GM21526 (cell line): ENCODE measurements at regions not wholly inside any gene's neighbourhood (a gene's known extent, or its start where the extent isn't known, plus 50 kb on each side); places are given as distances from the start of the nearest gene placed in this dataset.

Experiments used
- ATAC-seq: cut with Tn5 transposase; IDR thresholded peaks from one replicate; pipeline ENCODE4 v1.9.1; 2021; ENCODE audit warnings: moderate library complexity; ENCODE audit not compliant: unreplicated experiment, low FRiP score

DNA sequence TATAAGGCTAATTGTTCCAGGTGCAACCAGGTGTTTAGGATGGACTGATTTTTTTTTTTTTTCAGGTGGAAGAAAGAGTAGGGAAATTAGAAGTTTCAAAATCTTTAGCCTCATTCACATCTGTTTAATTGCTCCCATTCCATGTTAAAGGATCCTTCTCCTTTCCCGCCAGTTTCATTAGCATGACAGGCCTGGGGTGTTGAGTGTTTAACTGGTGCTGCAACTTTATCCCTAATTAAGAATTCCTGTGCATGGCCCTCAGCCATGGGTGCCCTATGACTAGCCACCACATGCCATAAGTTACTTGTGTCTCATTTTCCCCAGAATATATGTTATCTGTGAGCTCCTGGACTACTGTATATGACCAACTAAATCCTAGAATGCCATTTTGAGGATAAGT is 501.4 kb downstream of the NSUN3 start:
- ATAC-seq: no peak

DNA sequence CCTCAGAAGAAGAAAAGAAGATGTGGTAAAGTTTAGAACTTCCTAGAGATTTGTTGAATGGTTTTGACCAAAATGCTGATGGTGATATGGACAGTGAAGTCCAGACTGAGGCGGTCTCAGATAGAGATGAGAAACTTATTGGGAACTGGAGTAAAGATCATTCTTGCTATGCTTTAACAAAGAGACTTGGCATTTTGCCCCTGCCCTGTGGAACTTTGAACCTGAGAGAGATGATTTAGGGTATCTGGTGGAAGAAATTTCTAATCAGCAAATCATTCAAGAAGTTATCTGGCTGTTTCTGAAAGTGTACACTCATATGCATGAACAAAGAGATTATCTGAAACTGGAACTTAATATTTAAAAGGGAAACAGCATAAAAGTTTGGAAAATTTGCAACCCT is 505.2 kb downstream of the NSUN3 start:
- ATAC-seq: no peak

- ATAC-seq: no peak
Measured at GRCh38 chr3:94573337-94573736, 510.5 kb downstream of the NSUN3 start.

DNA sequence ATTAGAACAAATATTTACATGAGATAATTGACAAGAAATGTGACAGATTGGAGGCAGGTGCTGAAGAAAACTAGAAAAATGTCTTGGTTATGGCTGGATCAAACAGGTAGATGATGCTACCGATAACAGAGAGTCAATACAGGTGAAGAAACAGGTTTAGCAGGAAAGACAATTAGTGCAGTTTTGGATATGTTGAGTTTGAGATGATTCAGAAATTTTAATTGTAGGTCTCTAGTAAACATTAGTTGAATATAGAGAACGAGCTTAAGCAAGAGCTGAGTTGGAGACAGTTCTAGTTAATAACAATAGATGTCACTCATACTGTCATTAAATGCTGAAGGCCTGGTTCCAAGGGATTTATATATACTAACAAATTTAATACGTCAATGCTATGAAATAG is 524.4 kb downstream of the NSUN3 start:
- ATAC-seq: no peak

DNA sequence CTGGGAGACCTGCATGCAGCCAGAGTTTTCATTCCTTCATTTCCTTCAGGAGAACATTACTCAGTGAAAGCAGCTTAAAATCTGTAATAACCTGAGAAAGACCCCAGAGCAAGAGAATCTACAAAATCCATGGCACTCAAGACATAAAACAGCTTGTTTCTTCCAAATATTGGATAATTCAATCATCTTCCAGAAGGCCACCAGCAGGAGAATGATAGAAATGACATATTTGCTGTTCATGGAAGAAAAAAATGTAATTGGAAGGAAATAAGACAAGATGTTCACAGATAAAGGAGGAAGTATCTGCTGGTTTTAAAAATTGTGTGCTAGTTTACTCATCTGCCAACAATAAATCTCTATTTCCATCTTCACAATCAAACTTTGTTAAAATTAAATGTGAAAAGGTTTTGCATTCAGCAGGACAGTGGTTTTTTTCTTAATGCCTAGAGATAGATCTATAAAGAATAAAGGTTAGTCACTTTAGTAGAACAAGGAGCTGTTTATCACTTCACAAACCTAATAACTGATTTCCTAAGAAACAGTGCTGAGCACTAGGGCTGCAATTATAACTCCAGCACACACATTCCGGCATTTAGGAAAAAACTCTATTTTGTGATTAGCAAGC is 530.8 kb downstream of the NSUN3 start:
- ATAC-seq: no peak

DNA sequence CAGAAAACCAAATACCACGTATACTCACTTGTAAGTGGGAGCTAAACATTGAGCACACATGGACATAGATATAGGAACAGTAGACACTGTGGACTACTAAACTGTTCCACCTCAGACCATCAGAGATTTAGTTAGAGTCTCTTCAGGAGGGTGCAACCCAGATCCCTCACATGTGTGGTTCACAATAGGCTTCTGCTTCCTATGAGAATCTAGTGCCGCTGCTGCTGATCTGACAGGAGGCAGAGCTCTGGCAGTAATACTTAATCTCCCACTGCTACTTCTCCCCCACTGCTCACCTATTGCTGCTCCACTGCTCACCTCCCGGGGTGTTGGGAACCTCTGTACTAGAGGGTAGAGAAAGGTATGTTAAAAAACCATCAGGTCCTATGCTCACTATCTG is 533.3 kb downstream of the NSUN3 start:
- no peak for ATAC-seq

DNA sequence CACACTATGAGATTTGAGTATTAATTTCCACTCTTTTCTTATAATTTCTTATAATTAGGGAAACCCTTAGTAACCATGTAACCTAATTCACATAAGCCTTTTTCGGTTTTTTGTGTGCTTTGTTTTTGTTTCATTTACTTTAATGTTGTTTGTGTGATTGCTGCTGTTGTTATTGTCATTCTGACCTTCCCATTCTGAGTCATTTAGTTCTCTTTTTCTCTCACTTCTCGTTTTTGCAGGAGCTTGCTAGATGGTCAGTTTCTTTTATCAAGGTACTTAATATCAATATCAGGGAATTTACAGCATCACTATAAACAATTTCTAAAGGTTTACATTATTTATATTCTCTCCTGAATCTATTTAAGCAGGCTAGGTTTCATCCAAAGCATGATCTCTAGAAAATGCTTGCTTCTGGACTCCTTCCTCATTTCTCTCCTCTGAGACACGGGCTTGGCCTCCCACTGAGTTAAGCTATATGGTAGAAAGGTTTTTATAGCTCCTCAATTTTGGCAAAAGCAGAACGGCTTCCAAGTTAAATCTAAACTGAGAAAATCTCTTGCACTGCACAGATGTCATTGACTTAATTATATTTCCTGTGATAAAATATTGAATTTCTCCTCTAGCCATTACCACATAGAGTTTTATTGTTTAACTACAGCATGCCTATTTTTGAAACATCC is 534.2 kb downstream of the NSUN3 start:
- ATAC-seq: no peak

GRCh38 chr3:94607778-94608177 is 544.9 kb downstream of the NSUN3 start:
- no peak for ATAC-seq

- no peak for ATAC-seq
Measured at GRCh38 chr3:94609908-94610307, 547.0 kb downstream of the NSUN3 start.

GRCh38 chr3:94611596-94611995 is 548.7 kb downstream of the NSUN3 start:
- no peak for ATAC-seq

- ATAC-seq: no peak
Measured at GRCh38 chr3:94612631-94613030, 549.8 kb downstream of the NSUN3 start.

DNA sequence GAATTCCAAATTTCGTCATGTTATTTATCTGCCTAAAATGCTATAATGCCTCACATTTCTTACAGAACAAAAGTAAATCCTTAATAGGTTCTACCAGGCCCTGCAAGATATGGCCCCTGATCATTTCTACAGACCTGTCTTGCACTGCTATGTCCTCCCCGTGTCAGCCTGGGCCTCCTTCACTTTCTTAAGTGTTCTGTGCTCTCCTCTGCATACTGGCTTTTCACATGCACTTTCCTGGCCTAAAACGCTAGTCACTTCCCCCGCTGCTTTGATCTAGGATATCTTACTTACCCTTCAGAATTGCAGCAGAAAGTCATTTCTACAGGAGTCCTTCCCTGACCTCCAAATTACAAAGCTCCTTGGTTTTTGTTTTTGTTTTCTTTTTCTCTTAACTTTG is 551.3 kb downstream of the NSUN3 start:
- no peak for ATAC-seq

- no peak for ATAC-seq
Measured at GRCh38 chr3:94615275-94616065, 552.6 kb downstream of the NSUN3 start.

GRCh38 chr3:94616833-94617232 is 554.0 kb downstream of the NSUN3 start:
- ATAC-seq: no peak

DNA sequence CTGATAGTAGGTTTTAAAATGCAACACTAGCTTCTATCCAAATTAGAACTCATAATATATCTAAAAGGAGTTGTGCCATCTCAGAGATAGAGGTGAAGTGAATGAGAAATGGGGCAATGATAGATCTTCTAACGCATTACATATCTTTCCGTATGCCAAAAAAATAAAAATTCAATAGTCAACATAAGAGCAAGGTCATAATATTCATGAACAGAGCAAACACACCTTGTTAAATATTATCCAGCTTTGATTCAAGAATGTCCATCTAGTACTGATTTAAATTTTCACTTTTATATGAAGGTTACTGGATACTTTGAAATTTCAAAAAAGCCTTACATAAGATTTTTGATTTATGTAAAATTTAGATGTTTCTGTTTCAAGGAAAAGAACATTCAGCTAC is 554.5 kb downstream of the NSUN3 start:
- no peak for ATAC-seq

DNA sequence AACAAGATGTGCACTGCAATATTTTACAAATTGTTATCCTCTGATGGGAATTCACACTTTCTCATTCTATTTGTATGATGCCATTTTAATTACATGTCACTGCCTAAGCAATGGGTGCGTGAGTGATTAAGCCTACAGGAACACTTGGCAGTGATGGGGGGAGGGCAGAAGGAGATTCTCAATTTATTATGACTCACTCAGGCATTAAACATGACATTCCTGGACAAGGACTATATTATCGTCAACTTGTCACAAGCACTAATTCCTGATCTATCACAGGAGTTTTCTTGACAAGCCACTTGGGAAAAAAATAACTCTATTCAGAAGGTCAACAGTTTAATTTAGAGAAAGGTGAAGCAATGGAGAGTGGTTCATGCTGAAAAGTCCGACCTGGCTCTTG is 556.8 kb downstream of the NSUN3 start:
- ATAC-seq: no peak

- ATAC-seq: no peak
Measured at GRCh38 chr3:94626573-94626972, 563.7 kb downstream of the NSUN3 start.

DNA sequence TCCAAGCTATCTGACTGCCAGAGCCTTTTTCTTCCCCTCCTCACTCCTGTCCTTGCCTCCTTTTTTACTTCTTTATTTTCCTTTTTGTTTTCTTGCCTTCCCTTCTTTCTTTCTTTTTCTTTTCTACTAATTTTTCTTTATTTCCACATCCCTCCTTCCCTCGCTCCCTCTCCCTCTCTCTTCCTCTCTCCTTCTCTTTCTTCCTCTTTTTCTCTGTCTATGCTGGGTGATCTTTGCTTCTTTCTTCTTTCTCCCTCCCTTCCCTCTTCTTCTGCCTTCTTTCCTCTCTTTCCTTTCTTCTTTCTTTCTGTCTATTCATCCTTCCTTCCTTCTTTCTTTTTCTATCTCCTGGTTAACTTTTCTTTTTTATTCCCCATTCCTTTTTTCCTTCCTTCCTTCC is 564.8 kb downstream of the NSUN3 start:
- no peak for ATAC-seq

GRCh38 chr3:94643400-94643799 is 580.5 kb downstream of the NSUN3 start:
- ATAC-seq: no peak

DNA sequence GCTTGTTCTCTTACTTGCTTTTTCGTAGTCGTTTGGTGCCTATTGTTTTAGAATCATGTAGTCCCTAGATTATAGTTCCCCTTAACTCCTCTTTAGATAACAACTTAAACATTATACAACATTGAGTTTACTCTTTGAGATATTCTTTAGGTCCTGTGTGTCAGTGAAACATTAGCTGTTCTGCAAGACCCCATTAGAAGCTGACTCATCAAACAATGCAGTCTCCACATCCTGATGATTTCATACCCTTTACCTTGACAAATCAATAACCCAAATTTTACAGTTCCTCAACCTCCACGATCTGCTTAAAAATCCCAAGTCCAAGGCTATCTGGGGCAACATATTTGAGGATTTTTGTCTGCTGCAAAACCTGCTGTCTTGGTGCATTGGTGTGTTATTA is 582.9 kb downstream of the NSUN3 start:
- no peak for ATAC-seq

- ATAC-seq: no peak
Measured at GRCh38 chr3:94647131-94647530, 584.3 kb downstream of the NSUN3 start.
